HepG2 (cell line): ENCODE measurements at regions not wholly inside any gene's neighbourhood (a gene's known extent, or its start where the extent isn't known, plus 50 kb on each side); places are given as distances from the start of the nearest gene placed in this dataset.

ENCODE experiments used
- AHR ChIP-seq: IDR thresholded peaks from 2 replicates; pipeline ENCODE4 v1.6.1; 2018; ENCODE audit warnings: missing genetic modification reagents, missing compliant biosample characterization
- ARHGAP35 ChIP-seq: sonication (generic); formaldehyde crosslinking; IDR thresholded peaks from 2 replicates; pipeline ENCODE4 v1.9.0; 2022; ENCODE audit warnings: mild to moderate bottlenecking, inconsistent platforms, moderate library complexity, missing genetic modification reagents, borderline replicate concordance
- ETS1 ChIP-seq: sonication (generic); formaldehyde crosslinking; IDR thresholded peaks from 2 replicates; pipeline ENCODE4 v1.4.0; 2020; ENCODE audit warnings: missing genetic modification reagents
- MAX ChIP-seq: IDR thresholded peaks from 2 replicates; pipeline ENCODE4 v1.6.1; 2012; ENCODE audit warnings: inconsistent platforms
- NONO ChIP-seq, 2 experiments: fragments of 450-650 bp in 1 of 2; sonication (generic) in 1 of 2; formaldehyde crosslinking in 1 of 2; IDR thresholded peaks in 1 of 2; conservative IDR thresholded peaks in 1 of 2; 2 replicates each; pipeline versions ENCODE4 v1.6.1 to v1.8.0; 2017 to 2022; ENCODE audit warnings: mild to moderate bottlenecking in 1 of 2, missing genetic modification reagents in 1 of 2, moderate library complexity in 1 of 2
- PHF5A ChIP-seq: IDR thresholded peaks from one replicate; pipeline ENCODE4 v1.6.1; 2018; ENCODE audit warnings: low read depth, missing genetic modification reagents; ENCODE audit not compliant: unreplicated experiment
- POGZ ChIP-seq: sonication (generic); formaldehyde crosslinking; IDR thresholded peaks from 2 replicates; pipeline ENCODE4 v1.4.0; 2020; ENCODE audit warnings: mild to moderate bottlenecking, missing genetic modification reagents
- PRDM10 ChIP-seq: sonication (generic); formaldehyde crosslinking; IDR thresholded peaks from 2 replicates; pipeline ENCODE4 v1.4.0; 2020; ENCODE audit warnings: low read depth, missing genetic modification reagents
- SOX6 ChIP-seq, 2 experiments: fragments of 450-650 bp in 1 of 2; sonication (generic) in 1 of 2; formaldehyde crosslinking in 1 of 2; IDR thresholded peaks; 2 replicates each; pipeline versions ENCODE4 v1.4.0 to v1.6.1; 2017 to 2020; ENCODE audit warnings: antibody characterized with exemption in 1 of 2, mild to moderate bottlenecking in 1 of 2, missing genetic modification reagents in 1 of 2
- ZNF230 ChIP-seq: sonication (generic); formaldehyde crosslinking; IDR thresholded peaks from 2 replicates; pipeline ENCODE4 v1.4.0; 2020; ENCODE audit warnings: mild to moderate bottlenecking, missing genetic modification reagents
- ZNF670 ChIP-seq: sonication (generic); formaldehyde crosslinking; IDR thresholded peaks from 2 replicates; pipeline ENCODE4 v1.8.0; 2022; ENCODE audit warnings: mild to moderate bottlenecking, missing genetic modification reagents, borderline replicate concordance
- TF ChIP-seq, protein P1 (sequence below): sonication (generic); formaldehyde crosslinking; IDR thresholded peaks from 2 replicates; pipeline ENCODE4 v1.4.0; 2020; ENCODE audit warnings: mild to moderate bottlenecking, missing genetic modification reagents

- TF ChIP-seq PRDM10 (CRISPR knock-in tag) = 0 out of 2 replicates have a peak, but pooled peaks have one; percentile 13
- TF ChIP-seq ETS1 = no peak
- TF ChIP-seq, protein P1, sequence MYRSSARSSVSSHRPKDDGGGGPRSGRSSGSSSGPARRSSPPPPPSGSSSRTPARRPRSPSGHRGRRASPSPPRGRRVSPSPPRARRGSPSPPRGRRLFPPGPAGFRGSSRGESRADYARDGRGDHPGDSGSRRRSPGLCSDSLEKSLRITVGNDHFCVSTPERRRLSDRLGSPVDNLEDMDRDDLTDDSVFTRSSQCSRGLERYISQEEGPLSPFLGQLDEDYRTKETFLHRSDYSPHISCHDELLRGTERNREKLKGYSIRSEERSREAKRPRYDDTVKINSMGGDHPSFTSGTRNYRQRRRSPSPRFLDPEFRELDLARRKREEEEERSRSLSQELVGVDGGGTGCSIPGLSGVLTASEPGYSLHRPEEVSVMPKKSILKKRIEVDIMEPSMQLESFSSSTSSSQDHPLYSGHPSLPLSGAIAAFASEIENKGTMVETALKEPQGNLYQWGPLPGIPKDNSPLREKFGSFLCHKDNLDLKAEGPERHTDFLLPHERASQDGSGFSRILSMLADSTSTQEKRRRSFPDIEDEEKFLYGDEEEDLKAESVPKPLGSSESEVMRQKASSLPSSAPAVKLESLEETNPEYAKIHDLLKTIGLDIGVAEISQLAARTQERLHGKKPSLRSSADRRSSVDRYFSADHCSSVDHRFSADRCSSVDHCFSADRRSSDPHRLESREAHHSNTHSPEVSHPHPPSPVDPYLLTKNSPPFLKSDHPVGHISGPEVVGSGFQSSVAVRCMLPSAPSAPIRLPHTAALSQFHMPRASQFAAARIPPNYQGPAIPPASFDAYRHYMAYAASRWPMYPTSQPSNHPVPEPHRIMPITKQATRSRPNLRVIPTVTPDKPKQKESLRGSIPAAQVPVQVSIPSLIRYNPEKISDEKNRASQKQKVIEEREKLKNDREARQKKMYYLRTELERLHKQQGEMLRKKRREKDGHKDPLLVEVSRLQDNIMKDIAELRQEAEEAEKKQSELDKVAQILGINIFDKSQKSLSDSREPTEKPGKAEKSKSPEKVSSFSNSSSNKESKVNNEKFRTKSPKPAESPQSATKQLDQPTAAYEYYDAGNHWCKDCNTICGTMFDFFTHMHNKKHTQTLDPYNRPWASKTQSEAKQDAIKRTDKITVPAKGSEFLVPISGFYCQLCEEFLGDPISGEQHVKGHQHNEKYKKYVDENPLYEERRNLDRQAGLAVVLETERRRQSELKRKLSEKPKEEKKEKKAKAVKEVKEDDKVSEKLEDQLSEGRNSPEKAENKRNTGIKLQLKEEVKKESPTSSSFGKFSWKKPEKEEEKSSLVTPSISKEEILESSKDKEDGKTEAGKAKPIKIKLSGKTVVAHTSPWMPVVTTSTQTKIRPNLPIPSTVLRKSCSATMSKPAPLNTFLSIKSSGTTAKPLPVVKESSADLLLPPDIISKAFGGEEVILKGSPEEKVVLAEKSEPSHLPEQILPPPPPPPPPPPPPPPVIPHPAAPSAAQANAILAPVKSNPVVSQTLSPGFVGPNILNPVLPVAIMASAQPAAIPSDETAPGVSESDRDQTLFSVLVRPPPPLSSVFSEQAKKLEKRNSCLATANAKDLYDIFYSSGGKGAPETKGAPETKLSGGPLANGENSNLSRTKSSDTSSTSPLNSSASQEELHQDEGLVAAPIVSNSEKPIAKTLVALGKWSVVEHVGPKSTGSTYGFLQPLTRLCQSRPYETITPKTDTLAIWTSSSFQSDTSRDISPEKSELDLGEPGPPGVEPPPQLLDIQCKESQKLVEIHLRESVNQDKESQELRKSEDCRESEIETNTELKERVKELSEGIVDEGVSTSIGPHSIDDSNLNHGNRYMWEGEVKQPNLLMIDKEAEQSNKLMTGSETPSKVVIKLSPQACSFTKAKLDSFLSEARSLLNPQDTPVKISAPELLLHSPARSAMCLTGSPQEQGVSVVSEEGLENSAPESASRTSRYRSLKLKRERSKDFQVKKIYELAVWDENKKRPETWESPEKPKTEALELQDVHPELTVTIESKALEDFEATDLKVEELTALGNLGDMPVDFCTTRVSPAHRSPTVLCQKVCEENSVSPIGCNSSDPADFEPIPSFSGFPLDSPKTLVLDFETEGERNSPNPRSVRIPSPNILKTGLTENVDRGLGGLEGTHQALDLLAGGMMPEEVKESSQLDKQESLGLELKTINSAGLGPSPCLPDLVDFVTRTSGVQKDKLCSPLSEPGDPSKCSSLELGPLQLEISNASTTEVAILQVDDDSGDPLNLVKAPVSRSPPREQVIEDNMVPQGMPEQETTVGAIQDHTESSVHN (CRISPR knock-in tag) = peak; percentile 71; the same call in 1 of the 2 replicates
- TF ChIP-seq NONO (IDR thresholded peaks at IDR 0.05) = no peak
- no peak for TF ChIP-seq NONO (CRISPR knock-in tag; conservative IDR thresholded peaks at IDR 0.05)
- TF ChIP-seq AHR = peak; percentile 84; the same call in 1 of the 2 replicates
- TF ChIP-seq ARHGAP35 = no peak; the same call in 1 of the 2 replicates
- TF ChIP-seq PHF5A (CRISPR knock-in tag) = peak; percentile 51
- TF ChIP-seq POGZ (CRISPR knock-in tag) = no peak
- TF ChIP-seq ZNF670 (CRISPR knock-in tag) = no peak
- TF ChIP-seq MAX = peak; percentile 53; the same call in 1 of the 2 replicates
- no peak for TF ChIP-seq SOX6 (IDR thresholded peaks at IDR 0.05)
- TF ChIP-seq SOX6 (CRISPR knock-in tag; IDR thresholded peaks at IDR 0.05) = peak; percentile 36; the same call in 1 of the 2 replicates
- TF ChIP-seq ZNF230 (CRISPR knock-in tag) = peak; percentile 53; the same call in 1 of the 2 replicates
These were observed 235.8 kb downstream of the NFATC2 start (continued) for GRCh38 chr20:51306521-51307358.
